H4 (cell line): ENCODE measurements at regions not wholly inside any gene's neighbourhood (a gene's known extent, or its start where the extent isn't known, plus 50 kb on each side); places are given as distances from the start of the nearest gene placed in this dataset.
A peak's percentile ranks its signal among the peaks of the same experiment; 100 is the strongest.

Source experiments
- DNase-seq: peaks from one replicate; pipeline ENCODE4 v3.0.0-alpha.2; 2015; ENCODE audit warnings: low spot score

DNA sequence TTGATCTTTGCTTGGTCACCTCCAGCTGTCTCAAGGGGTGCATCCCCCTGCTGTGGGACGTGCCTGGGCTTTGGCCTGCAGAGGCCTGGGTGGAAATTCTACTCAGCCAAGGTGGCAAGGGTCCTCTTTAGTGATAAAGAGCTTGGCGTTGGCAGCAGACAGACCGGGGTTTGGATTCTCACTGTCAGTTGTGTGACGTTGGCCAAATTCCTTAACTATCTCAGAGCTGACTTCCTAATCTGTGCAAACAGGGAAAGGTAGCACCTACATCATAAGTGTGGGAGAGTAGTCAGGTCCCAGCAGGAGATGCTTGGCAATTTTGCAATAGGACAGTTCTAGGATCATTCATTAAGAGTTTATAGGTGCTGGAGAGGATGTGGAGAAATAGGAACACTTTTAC is 154.3 kb upstream of the GSC start:
- DNase-seq, result no peak

DNA sequence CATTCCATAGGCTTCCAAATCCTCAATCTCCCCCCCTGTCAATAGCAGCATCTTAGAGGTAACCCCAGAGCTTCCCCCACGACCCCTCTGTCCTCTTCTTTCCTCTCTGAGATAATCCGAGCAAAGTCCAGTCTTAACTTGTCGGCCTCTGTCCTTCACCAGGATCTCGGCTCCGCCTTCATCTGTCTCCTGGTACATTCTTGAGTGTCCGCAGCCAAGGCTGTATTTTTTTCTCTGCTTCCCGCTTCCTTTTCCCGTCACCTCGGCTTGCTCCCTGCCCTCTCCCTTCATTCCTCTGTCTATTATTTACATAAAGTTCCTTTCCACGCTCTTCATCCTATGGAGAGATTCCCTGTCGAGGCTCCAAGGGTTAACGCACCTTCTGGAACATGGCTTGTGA is 153.9 kb upstream of the GSC start:
- DNase-seq, result no peak

GRCh38 chr14:94922595-94923239 is 152.8 kb upstream of the GSC start:
- no peak for DNase-seq

DNA sequence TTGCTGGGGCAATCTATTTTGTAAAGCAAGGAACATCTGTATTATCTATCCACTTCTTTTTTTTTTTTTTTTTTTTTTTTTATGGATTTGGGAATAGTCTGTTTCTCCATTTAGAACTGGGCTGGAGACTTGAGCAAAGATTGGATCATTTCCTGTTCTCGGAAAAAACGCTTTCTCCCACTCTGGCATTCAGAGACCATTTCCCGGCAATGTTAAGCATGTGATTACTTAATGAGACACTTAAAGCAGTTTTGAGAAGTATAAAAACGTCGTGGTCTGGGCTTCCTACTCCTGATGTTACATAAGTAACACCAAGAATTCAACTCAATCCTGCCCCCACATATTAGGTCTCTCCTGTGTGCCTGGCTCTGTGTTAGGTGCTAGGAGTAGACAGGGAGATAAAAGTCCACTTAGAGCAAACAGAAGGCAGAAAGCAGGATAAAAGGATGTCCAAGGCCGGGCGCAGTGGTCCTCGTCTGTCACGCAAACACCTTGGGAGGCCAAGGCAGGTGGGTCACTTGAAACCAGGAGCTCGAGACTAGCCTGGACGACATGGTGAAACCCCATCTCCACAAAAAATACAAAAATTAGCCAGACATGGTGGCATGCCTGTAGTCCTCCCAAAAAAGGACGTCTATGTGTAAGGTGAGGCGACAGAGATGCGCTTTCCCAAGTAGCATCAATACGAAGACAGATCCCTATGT is 152.1 kb upstream of the GSC start:
- no peak for DNase-seq

- no peak for DNase-seq
Observed at GRCh38 chr14:94921456-94921855, 151.5 kb upstream of the GSC start.

GRCh38 chr14:94919896-94920295 is 150.0 kb upstream of the GSC start:
- no peak for DNase-seq

DNA sequence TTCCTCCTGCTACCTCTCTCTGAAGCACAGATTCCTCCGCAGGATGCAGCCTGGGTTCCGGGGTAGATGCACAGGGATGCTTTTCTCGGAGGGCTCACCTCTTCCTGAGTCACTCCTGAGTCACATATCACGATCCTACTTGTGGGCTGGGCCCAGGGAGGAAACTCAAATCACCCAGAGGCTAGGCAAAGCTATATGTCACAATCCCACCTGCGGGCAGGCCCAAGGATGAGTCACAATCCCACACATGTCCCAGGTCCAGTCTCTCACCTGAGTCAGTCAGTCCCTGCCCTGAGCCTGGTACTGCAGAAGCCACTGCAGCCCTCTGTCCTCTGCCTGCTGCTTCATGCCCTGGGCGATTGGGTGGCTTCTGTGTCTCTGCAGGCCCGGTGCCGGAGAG is 149.0 kb upstream of the GSC start:
- peak; percentile 14 for DNase-seq

DNA sequence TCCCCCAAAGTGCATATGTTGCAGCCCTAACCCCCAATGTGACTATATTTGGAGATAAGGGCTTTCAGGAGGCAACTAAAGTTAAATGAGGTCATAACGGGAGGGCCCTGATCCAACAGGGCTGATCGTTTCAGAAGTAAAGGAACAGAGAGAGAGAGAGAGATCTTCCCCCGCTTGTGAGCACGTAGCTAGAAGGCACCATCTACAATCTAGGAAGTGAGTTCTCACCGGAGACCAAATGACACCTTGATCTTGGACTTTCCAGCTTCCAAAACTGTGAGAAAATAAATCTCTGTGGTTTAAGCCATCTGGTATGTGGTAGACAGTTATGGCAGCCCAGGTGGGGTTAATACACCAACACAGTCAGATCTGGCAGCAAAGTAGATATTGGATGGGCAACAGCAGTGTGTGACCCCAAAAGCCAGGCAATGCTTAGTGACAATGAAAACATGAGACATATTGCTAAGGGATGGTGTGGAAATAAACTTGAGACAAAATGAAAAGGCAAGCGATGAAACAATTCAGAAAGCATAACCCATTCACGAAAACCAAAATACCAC is 147.2 kb upstream of the GSC start:
- DNase-seq, result no peak

DNA sequence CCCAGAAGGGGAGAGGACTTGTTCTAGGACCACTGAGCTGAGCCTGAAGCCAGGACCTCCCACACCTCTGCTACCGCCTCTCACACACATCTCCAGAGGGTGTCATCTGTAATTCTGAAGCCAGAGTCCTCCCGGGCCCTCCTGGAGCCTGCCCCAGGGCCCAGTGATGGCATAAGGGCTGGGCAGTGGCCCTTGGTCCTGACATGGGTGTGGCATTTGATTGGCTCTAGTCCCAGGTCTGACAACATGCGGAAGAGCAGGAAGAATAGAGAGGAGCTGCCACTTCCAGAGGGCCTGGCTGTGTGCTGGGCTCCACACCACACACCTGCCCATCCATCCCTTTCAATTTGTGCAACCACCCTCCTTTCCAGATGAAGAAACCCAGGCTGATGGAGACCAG is 144.3 kb upstream of the GSC start:
- no peak for DNase-seq

- DNase-seq, result no peak
Observed at GRCh38 chr14:94907626-94908261, 137.8 kb upstream of the GSC start.

DNA sequence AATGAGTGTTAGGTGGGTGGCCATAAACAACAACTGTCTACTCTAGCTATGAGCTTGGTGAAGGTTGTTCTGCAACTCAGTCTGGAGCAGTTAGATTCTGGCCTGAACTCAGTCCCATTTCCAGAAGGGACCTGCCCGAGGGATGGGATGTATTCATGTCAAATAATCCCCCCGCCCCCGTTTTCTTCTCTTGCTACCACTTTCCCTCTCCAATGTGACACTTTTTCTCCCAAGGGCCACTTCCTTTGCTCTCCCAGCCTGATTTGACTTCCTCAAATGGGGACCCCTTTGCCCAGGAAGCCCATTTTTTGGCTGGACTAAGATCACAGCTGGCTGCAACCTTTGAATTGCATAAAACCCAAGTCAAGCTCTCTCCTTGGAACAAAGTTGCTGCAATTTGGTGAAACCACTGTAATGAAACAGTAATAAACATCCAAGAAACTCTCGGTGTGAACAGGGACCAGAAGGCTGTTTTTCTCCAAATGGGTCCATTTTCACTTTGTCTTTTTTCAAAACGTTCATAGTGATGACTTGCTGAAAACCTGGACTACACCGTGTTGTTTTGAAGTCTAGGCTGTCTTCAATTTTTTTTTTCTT is 137.2 kb upstream of the GSC start:
- DNase-seq, result no peak

DNA sequence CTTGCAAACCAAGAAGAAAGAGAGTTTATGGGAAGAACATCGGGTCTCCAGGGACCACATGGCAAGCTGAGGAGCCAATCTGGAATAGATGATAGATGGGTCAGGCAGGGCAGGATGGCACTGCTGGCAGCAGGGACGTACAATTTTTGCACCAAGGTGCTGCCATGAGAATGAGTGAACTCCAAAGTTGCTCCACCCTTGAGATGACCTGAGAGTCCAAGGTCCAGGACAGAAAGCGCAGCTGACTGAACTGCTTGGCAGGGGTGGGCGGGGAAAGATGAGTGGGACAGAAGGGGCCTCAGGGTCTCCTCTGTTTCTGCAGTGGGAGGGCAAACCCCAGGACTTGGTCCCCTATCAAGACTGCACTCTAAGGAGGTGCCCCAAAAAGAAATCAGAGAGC is 136.7 kb upstream of the GSC start:
- no peak for DNase-seq

GRCh38 chr14:94904636-94905035 is 134.7 kb upstream of the GSC start:
- peak; percentile 39 for DNase-seq

- no peak for DNase-seq
Observed at GRCh38 chr14:94903883-94904282, 134.0 kb upstream of the GSC start.

- no peak for DNase-seq
Observed at GRCh38 chr14:94903338-94903737, 133.4 kb upstream of the GSC start.

GRCh38 chr14:94897561-94897960 is 127.6 kb upstream of the GSC start:
- DNase-seq, result no peak

- peak; percentile 10 for DNase-seq
Observed at GRCh38 chr14:94897082-94897481, 127.2 kb upstream of the GSC start.

- DNase-seq, result no peak
Observed at GRCh38 chr14:94893411-94894160, 123.7 kb upstream of the GSC start.

GRCh38 chr14:94890785-94891184 is 120.9 kb upstream of the GSC start:
- no peak for DNase-seq

DNA sequence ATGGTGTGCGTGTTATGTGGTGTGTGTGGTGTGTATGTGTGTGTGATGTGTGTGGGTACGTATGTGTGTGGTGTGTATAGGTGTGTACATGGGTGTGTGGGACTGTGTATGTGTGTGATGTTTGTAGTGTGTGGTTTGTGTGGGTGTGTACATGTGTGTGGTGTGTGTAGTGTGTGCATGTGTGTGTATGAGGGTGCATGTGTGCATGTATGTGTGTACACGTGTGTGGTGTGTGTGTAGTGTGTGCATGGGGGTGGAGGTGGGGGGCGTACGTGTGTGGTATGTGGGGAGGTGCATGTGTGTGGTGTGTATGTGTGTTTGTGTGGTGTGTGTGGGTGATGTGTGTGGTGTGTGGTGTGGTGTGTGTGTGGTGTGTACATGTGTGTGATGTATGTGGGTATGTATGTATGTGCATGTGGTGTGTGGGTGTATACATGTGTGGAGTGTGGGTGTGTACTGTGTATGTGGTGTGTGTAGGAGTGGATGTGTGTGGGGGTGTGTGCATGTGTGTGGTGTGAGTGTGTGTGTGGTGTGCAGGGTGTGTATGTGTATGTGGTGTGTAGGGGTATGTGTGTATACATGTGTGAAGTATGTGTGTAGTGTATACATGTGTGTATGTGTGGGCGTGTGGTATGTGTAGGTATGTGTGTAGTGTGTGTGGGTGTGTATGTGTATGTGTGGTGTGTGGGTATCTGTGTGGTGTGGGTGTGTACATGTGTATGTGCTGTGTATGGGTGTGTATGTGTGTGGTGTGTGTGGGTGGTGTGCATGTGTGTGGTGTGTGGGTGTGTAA is 119.8 kb upstream of the GSC start:
- DNase-seq, result no peak

- DNase-seq, result no peak
Observed at GRCh38 chr14:94888121-94888520, 118.2 kb upstream of the GSC start.
